ENCODE measurements at regions not wholly inside any gene's neighbourhood (a gene's known extent, or its start where the extent isn't known, plus 50 kb on each side); places are given as distances from the start of the nearest gene placed in this dataset.

DNA sequence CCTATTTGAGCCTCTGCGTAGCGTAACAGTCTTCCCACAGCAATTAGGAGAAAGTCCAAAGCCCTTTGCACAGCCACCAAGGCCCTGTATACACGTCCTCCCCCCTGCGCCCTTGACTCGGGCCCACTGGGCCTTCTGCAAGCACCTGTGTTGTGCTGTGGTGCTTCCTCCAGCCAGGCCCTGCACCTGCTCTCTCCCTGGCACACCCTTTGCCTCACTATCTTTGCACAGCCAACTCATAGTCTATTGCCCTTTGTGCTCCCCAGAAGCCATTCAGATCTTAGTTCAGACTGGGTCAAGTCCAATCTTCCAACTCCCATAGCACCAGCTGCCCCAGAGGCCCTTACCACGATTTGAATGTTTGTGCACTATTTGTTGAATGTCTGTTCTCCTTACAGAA lies 271.6 kb upstream of the MGAT5 start:
- H3K9me3 Mint-ChIP-seq: no peaks in the 10 kb centered on the region
- TF ChIP-seq, protein P1, sequence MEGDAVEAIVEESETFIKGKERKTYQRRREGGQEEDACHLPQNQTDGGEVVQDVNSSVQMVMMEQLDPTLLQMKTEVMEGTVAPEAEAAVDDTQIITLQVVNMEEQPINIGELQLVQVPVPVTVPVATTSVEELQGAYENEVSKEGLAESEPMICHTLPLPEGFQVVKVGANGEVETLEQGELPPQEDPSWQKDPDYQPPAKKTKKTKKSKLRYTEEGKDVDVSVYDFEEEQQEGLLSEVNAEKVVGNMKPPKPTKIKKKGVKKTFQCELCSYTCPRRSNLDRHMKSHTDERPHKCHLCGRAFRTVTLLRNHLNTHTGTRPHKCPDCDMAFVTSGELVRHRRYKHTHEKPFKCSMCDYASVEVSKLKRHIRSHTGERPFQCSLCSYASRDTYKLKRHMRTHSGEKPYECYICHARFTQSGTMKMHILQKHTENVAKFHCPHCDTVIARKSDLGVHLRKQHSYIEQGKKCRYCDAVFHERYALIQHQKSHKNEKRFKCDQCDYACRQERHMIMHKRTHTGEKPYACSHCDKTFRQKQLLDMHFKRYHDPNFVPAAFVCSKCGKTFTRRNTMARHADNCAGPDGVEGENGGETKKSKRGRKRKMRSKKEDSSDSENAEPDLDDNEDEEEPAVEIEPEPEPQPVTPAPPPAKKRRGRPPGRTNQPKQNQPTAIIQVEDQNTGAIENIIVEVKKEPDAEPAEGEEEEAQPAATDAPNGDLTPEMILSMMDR (IDR thresholded peaks at IDR 0.05): no peak
- peaks cover 4% of the 10 kb centered on the region for H3K27me3 Mint-ChIP-seq
- ChIA-PET CTCF (no interaction called here), POLR2A (no interaction called here)
- no peaks in the 10 kb centered on the region for H3K36me3 Mint-ChIP-seq (ENCODE audit: low read depth)
- no peak overlapping the region for H3K4me3 Mint-ChIP-seq
- ATAC-seq (ENCODE audit: low read depth): no peak
- no peaks in the 10 kb centered on the region for H3K4me1 Mint-ChIP-seq
- no peak for DNase-seq
- H3K27ac Mint-ChIP-seq: no peak overlapping the region
- intact Hi-C loops (cut with micrococcal nuclease): no loop called here

DNA sequence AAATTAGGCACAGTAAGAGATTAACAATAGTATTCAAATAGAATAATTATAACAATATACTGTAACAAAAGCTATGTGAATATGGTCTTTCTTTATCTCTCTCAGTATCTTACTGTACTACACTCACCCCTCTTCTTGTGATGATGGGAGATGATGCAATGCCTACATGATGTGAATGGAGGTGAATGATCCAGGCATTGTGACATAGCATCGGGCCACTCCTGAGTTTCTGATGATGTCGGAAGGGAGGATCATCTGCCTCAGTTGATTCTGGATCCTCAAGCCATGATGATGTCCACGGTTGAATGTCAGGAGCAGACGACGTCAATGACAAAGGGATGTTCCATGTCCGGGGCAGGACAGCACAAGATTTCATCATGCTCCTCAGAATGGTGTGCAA lies 268.3 kb upstream of the MGAT5 start:
- TF ChIP-seq, protein P1 (IDR thresholded peaks at IDR 0.05): no peak
- ATAC-seq (ENCODE audit: low read depth) (no peak), DNase-seq (no peak)
- no peaks in the 10 kb centered on the region for H3K4me1 Mint-ChIP-seq
- H3K9me3 Mint-ChIP-seq: no peaks in the 10 kb centered on the region
- intact Hi-C loops (cut with micrococcal nuclease): no loop called here
- H3K27me3 Mint-ChIP-seq: peaks cover 4% of the 10 kb centered on the region
- ChIA-PET CTCF (no interaction called here), POLR2A (no interaction called here)
- no peak overlapping the region for H3K4me3 Mint-ChIP-seq
- H3K27ac Mint-ChIP-seq: no peak overlapping the region
- H3K36me3 Mint-ChIP-seq (ENCODE audit: low read depth): no peaks in the 10 kb centered on the region

DNA sequence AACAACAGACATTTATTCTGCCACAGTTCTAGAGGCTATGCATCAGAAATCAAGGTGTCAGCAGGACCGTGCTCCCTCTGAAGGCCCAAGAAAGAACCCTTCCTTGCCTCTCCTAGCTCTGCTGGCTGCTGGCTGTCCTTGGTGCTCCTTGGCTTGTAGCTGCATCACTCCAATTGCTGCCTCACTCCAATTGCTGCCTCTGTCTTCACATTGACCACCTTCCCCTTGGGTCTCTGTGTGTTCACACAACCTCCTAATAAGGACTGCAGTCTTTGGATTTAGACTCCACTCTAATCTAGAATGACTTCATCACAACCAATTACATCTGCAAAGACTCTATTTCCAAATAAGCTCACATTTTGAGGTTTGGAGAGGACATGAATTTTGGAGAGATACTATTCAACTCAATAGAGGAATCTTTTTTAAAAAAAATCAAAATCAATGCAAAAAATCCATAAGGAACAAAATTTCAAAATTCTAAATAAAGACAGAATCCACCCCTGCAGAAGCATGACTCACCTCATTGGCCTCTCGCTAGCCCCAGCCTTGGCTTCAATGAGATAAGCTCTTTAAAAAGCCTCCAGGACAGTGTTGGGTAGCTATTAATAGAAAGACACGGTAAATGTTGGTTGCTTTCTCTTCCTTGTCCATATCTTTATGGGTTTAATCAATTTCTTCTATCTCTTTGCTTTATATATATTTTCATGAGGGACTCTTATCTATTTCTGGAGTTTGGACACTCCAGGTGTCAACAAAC lies 267.6 kb upstream of the MGAT5 start:
- H3K9me3 Mint-ChIP-seq: no peaks in the 10 kb centered on the region
- H3K4me1 Mint-ChIP-seq: no peaks in the 10 kb centered on the region
- intact Hi-C loops (cut with micrococcal nuclease): no loop called here
- CTCF ChIA-PET: no interaction called here
- DNase-seq (no peak), ATAC-seq (ENCODE audit: low read depth) (no peak)
- H3K27ac Mint-ChIP-seq: no peak overlapping the region
- no peaks in the 10 kb centered on the region for H3K36me3 Mint-ChIP-seq (ENCODE audit: low read depth)
- POLR2A ChIA-PET: no interaction called here
- TF ChIP-seq, protein P1 (IDR thresholded peaks at IDR 0.05): no peak
- H3K27me3 Mint-ChIP-seq: peaks cover 4% of the 10 kb centered on the region
- no peak overlapping the region for H3K4me3 Mint-ChIP-seq

DNA sequence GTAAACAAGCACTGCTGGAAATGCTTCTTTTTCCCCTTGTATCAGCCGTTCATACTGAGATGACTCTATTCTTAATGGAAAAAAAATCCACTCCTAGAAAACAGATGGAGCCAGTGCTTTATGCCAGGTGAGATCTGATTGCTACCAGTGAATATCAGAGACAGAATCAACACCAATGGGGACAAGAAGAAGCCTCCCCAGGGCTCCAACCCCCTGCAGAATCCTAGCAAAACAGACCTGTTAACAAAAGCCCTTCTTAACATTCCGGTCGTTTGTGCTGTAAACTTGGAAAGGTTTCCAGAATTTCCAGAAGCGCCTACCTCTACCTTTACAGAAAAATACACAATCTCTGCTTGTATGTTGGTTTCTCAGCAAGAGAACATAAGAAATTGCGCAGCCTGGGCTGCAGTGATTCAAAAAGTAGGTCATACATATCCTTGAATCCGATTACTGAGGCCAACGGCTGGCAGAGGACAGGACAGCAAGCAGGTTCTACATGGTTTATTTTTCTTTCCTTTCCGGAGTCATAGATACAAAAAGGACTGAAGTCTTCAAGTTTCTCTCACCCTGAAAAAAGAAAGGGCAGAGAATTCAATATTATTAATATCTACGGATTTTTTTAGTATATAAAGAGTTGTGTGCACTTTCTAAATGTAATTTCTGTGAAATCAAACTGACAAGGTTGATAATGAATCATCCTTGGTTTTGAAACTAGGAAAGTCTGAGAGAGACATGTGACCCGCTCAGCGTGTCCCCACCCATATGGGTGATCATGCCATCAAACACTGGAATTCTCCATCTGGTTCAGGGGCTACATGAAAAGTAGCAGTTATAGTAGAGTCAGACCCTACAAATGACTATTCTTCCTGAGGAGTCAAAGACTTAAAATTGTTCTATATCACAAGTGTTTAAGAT lies 266.7 kb upstream of the MGAT5 start:
- peaks cover 6% of the 10 kb centered on the region for H3K27me3 Mint-ChIP-seq
- ATAC-seq (ENCODE audit: low read depth): no peak

More for the DNA sequence above, 266.7 kb upstream of the MGAT5 start:
- ChIA-PET CTCF (no interaction called here), POLR2A (no interaction called here)
- H3K4me1 Mint-ChIP-seq: no peaks in the 10 kb centered on the region
- intact Hi-C loops (cut with micrococcal nuclease): no loop called here
- no peak overlapping the region for H3K4me3 Mint-ChIP-seq
- TF ChIP-seq, protein P1 (IDR thresholded peaks at IDR 0.05): no peak
- H3K9me3 Mint-ChIP-seq: no peaks in the 10 kb centered on the region
- H3K27ac Mint-ChIP-seq: no peak overlapping the region
- no peak for DNase-seq
- H3K36me3 Mint-ChIP-seq (ENCODE audit: low read depth): no peaks in the 10 kb centered on the region

All from activated B cell treated with CpG ODN at 0.5 μM for 24 hours (primary cell).